ENCODE measurements at regions not wholly inside any gene's neighbourhood (a gene's known extent, or its start where the extent isn't known, plus 50 kb on each side); places are given as distances from the start of the nearest gene placed in this dataset.

GRCh38 chr22:49300241-49300640, 527.4 kb downstream of the BRD1 start:
- Mint-ChIP-seq H3K36me3 (ENCODE audit: low read depth) (no peaks in the 10 kb centered on the region), H3K9me3 (no peaks in the 10 kb centered on the region), H3K4me3 (no peak overlapping the region), H3K4me1 (ENCODE audit: low read depth) (no peaks in the 10 kb centered on the region), H3K27me3 (ENCODE audit: low read depth) (peaks cover 6% of the 10 kb centered on the region), H3K27ac (no peak overlapping the region)
- CTCF ChIA-PET = no interaction called here
- DNase-seq = no peak
- intact Hi-C loops (cut with micrococcal nuclease) = no loop called here

GRCh38 chr22:49299821-49300231, 527.8 kb downstream of the BRD1 start:
- no peak overlapping the region for H3K27ac Mint-ChIP-seq
- H3K36me3 Mint-ChIP-seq (ENCODE audit: low read depth) = no peaks in the 10 kb centered on the region
- H3K4me3 Mint-ChIP-seq = no peak overlapping the region
- intact Hi-C loops (cut with micrococcal nuclease) = no loop called here
- no peaks in the 10 kb centered on the region for H3K4me1 Mint-ChIP-seq (ENCODE audit: low read depth)
- DNase-seq = no peak
- CTCF ChIA-PET = no interaction called here
- no peaks in the 10 kb centered on the region for H3K9me3 Mint-ChIP-seq
- peaks cover 6% of the 10 kb centered on the region for H3K27me3 Mint-ChIP-seq (ENCODE audit: low read depth)

- Mint-ChIP-seq H3K9me3 (no peaks in the 10 kb centered on the region), H3K27me3 (ENCODE audit: low read depth) (peaks cover 6% of the 10 kb centered on the region), H3K4me3 (no peak overlapping the region), H3K4me1 (ENCODE audit: low read depth) (no peaks in the 10 kb centered on the region), H3K36me3 (ENCODE audit: low read depth) (no peaks in the 10 kb centered on the region), H3K27ac (no peak overlapping the region)
- intact Hi-C loops (cut with micrococcal nuclease) = no loop called here
- CTCF ChIA-PET = no interaction called here
- DNase-seq = no peak
Observed at GRCh38 chr22:49298834-49299750, 528.6 kb downstream of the BRD1 start.

- H3K4me3 Mint-ChIP-seq = no peak overlapping the region
- no peak for DNase-seq
- H3K9me3 Mint-ChIP-seq = peaks cover 8% of the 10 kb centered on the region
- H3K27me3 Mint-ChIP-seq (ENCODE audit: low read depth) = peaks cover 4% of the 10 kb centered on the region
- no peak overlapping the region for H3K27ac Mint-ChIP-seq
- H3K4me1 Mint-ChIP-seq (ENCODE audit: low read depth) = no peaks in the 10 kb centered on the region
- no peaks in the 10 kb centered on the region for H3K36me3 Mint-ChIP-seq (ENCODE audit: low read depth)
- CTCF ChIA-PET = interaction anchor here (1.1 kb wide), 1 partner anchor 59 kb away, joined by 3 read pairs; no protein-coding TSS in a partner anchor
- intact Hi-C loops (cut with micrococcal nuclease) = no loop called here
Observed at GRCh38 chr22:49297871-49298721, 529.6 kb downstream of the BRD1 start.

- H3K4me3 Mint-ChIP-seq = no peak overlapping the region
Observed at GRCh38 chr22:49297286-49297870, 530.3 kb downstream of the BRD1 start.

GRCh38 chr22:49296561-49296960, 531.1 kb downstream of the BRD1 start:
- intact Hi-C loops (cut with micrococcal nuclease) = no loop called here
- Mint-ChIP-seq H3K36me3 (ENCODE audit: low read depth) (no peaks in the 10 kb centered on the region), H3K4me3 (no peak overlapping the region), H3K27ac (no peak overlapping the region), H3K27me3 (ENCODE audit: low read depth) (no peaks in the 10 kb centered on the region), H3K4me1 (ENCODE audit: low read depth) (no peaks in the 10 kb centered on the region), H3K9me3 (peaks cover 8% of the 10 kb centered on the region)
- CTCF ChIA-PET = no interaction called here
- DNase-seq = no peak

More at GRCh38 chr22:49297286-49297870, 530.3 kb downstream of the BRD1 start:
- Mint-ChIP-seq H3K27ac (no peak overlapping the region), H3K27me3 (ENCODE audit: low read depth) (peaks cover 1% of the 10 kb centered on the region), H3K4me1 (ENCODE audit: low read depth) (no peaks in the 10 kb centered on the region), H3K36me3 (ENCODE audit: low read depth) (no peaks in the 10 kb centered on the region), H3K9me3 (peaks cover 8% of the 10 kb centered on the region)
- DNase-seq = no peak
- intact Hi-C loops (cut with micrococcal nuclease) = no loop called here
- CTCF ChIA-PET = interaction anchor here (1.1 kb wide), 1 partner anchor 59 kb away, joined by 3 read pairs; no protein-coding TSS in a partner anchor

- Mint-ChIP-seq H3K27ac (no peak overlapping the region), H3K36me3 (ENCODE audit: low read depth) (no peaks in the 10 kb centered on the region), H3K4me3 (no peak overlapping the region), H3K9me3 (peaks cover 8% of the 10 kb centered on the region), H3K27me3 (ENCODE audit: low read depth) (no peaks in the 10 kb centered on the region), H3K4me1 (ENCODE audit: low read depth) (no peaks in the 10 kb centered on the region)
- intact Hi-C loops (cut with micrococcal nuclease) = no loop called here
- DNase-seq = no peak
- CTCF ChIA-PET = no interaction called here
Observed at GRCh38 chr22:49295851-49296560, 531.7 kb downstream of the BRD1 start.

- Mint-ChIP-seq H3K4me1 (ENCODE audit: low read depth) (no peaks in the 10 kb centered on the region), H3K27ac (no peak overlapping the region), H3K36me3 (ENCODE audit: low read depth) (no peaks in the 10 kb centered on the region), H3K4me3 (no peak overlapping the region), H3K9me3 (peaks cover 8% of the 10 kb centered on the region), H3K27me3 (ENCODE audit: low read depth) (no peaks in the 10 kb centered on the region)
- CTCF ChIA-PET = no interaction called here
- intact Hi-C loops (cut with micrococcal nuclease) = no loop called here
- no peak for DNase-seq
Observed at GRCh38 chr22:49295465-49295743, 532.3 kb downstream of the BRD1 start.

GRCh38 chr22:49294656-49295464, 532.8 kb downstream of the BRD1 start:
- no peak for DNase-seq
- intact Hi-C loops (cut with micrococcal nuclease) = no loop called here
- CTCF ChIA-PET = no interaction called here
- Mint-ChIP-seq H3K36me3 (ENCODE audit: low read depth) (no peaks in the 10 kb centered on the region), H3K9me3 (peaks cover 8% of the 10 kb centered on the region), H3K27ac (no peak overlapping the region), H3K4me3 (no peak overlapping the region), H3K4me1 (ENCODE audit: low read depth) (no peaks in the 10 kb centered on the region), H3K27me3 (ENCODE audit: low read depth) (no peaks in the 10 kb centered on the region)

GRCh38 chr22:49292909-49293308, 534.8 kb downstream of the BRD1 start:
- no peak overlapping the region for H3K4me3 Mint-ChIP-seq

GRCh38 chr22:49291781-49292180, 535.9 kb downstream of the BRD1 start:
- no peak for DNase-seq
- Mint-ChIP-seq H3K4me1 (ENCODE audit: low read depth) (no peaks in the 10 kb centered on the region), H3K27ac (no peak overlapping the region), H3K9me3 (peaks cover 8% of the 10 kb centered on the region), H3K27me3 (ENCODE audit: low read depth) (no peaks in the 10 kb centered on the region), H3K4me3 (no peak overlapping the region), H3K36me3 (ENCODE audit: low read depth) (no peaks in the 10 kb centered on the region)
- CTCF ChIA-PET = no interaction called here
- intact Hi-C loops (cut with micrococcal nuclease) = no loop called here

More at GRCh38 chr22:49292909-49293308, 534.8 kb downstream of the BRD1 start:
- no peaks in the 10 kb centered on the region for H3K36me3 Mint-ChIP-seq (ENCODE audit: low read depth)
- peaks cover 8% of the 10 kb centered on the region for H3K9me3 Mint-ChIP-seq
- no peaks in the 10 kb centered on the region for H3K4me1 Mint-ChIP-seq (ENCODE audit: low read depth)
- no peak overlapping the region for H3K27ac Mint-ChIP-seq
- H3K27me3 Mint-ChIP-seq (ENCODE audit: low read depth) = no peaks in the 10 kb centered on the region
- no peak for DNase-seq
- CTCF ChIA-PET = no interaction called here
- intact Hi-C loops (cut with micrococcal nuclease) = no loop called here

Data from activated naive CD4-positive, alpha-beta T cell treated with anti-CD3 and anti-CD28 coated beads for 36 hours (primary cell).